Uterus (tissue), 2 donors: ENCODE measurements at regions not wholly inside any gene's neighbourhood (a gene's known extent, or its start where the extent isn't known, plus 50 kb on each side); places are given as distances from the start of the nearest gene placed in this dataset.

Source experiments
- POLR2A ChIP-seq, 2 donors: fragments of 450-650 bp; IDR thresholded peaks; one replicate each; pipeline ENCODE4 v1.6.1; 2016; ENCODE audit warnings: antibody characterized with exemption in 2 of 2, mild to moderate bottlenecking in 1 of 2, moderate library complexity in 1 of 2
- TF ChIP-seq, protein P1 (sequence below), 4 experiments: fragments of 200-600 bp in 2 of 4; fragments of 450-650 bp in 2 of 4; sonication (generic) in 2 of 4; IDR thresholded peaks; one replicate each; pipeline ENCODE4 v1.5.1; 2016 to 2019; ENCODE audit warnings: antibody characterized with exemption in 4 of 4, mild to moderate bottlenecking in 2 of 4, moderate library complexity in 1 of 4

DNA sequence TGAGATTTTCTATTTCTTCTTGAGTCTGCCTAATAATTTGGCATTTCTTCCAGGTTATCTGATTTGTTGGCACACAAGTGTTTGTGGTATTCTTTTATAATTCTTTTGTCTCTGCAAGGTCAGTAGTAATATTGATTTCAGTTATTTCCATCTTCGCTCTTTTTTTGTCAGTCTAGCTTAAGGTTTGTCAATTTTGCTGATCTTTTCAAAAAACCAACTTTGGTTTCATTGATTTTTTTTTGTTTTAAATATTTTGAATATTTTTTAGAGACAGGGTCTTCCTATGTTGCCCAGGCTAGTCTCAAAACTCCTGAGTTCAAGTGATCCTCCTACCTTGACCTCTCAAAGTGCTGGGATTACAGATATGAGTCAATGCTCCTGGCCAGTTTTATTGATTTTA lies 162.8 kb downstream of the BARX1 start:
- TF ChIP-seq, protein P1, sequence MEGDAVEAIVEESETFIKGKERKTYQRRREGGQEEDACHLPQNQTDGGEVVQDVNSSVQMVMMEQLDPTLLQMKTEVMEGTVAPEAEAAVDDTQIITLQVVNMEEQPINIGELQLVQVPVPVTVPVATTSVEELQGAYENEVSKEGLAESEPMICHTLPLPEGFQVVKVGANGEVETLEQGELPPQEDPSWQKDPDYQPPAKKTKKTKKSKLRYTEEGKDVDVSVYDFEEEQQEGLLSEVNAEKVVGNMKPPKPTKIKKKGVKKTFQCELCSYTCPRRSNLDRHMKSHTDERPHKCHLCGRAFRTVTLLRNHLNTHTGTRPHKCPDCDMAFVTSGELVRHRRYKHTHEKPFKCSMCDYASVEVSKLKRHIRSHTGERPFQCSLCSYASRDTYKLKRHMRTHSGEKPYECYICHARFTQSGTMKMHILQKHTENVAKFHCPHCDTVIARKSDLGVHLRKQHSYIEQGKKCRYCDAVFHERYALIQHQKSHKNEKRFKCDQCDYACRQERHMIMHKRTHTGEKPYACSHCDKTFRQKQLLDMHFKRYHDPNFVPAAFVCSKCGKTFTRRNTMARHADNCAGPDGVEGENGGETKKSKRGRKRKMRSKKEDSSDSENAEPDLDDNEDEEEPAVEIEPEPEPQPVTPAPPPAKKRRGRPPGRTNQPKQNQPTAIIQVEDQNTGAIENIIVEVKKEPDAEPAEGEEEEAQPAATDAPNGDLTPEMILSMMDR (IDR thresholded peaks at IDR 0.05) = no peak
- no peak for TF ChIP-seq POLR2A (IDR thresholded peaks at IDR 0.05)
